Spinal cord (tissue), 9 donors: ENCODE measurements at regions not wholly inside any gene's neighbourhood (a gene's known extent, or its start where the extent isn't known, plus 50 kb on each side); places are given as distances from the start of the nearest gene placed in this dataset.
"Not testable (repeated sequence)": the region's sequence is repeated elsewhere in the genome, so short reads cannot be mapped to it uniquely, and the experiment has no call there.

Source experiments
- DNase-seq, 6 donors: peaks; one replicate each; pipeline versions ENCODE4 v3.0.0 to v3.0.0-alpha.2; 2013 to 2015; ENCODE audit warnings: low spot score in 6 of 6, low read depth in 4 of 6
- H3K27ac ChIP-seq: one replicate; pipeline ENCODE4 v1.5.1; 2013; ENCODE audit warnings: low read depth, low read length, control low read depth
- H3K27me3 ChIP-seq: one replicate; pipeline ENCODE4 v1.6.1; 2013; ENCODE audit warnings: low read length; ENCODE audit not compliant: control insufficient read depth, insufficient read depth
- H3K36me3 ChIP-seq: one replicate; pipeline ENCODE4 v1.6.1; 2013; ENCODE audit warnings: low read length; ENCODE audit not compliant: control insufficient read depth, insufficient read depth
- H3K4me1 ChIP-seq: one replicate; pipeline ENCODE4 v1.6.1; 2013; ENCODE audit warnings: low read length; ENCODE audit not compliant: control insufficient read depth, insufficient read depth
- H3K4me3 ChIP-seq: one replicate; pipeline ENCODE4 v1.5.1; 2013; ENCODE audit warnings: low read depth, low read length, control low read depth
- H3K9me3 ChIP-seq: one replicate; pipeline ENCODE4 v1.6.1; 2013; ENCODE audit warnings: low read length; ENCODE audit not compliant: control insufficient read depth, insufficient read depth
- WGBS: methylation state at CpG from one replicate; pipeline ENCODE4 v1.1.5; 2013; ENCODE audit warnings: missing lambda C conversion rate; ENCODE audit not compliant: insufficient coverage; 5-methylcytosine and 5-hydroxymethylcytosine counted together
- donor health status: healthy.

- not testable (repeated sequence) for H3K9me3 ChIP-seq, H3K27me3 ChIP-seq, H3K27ac ChIP-seq, DNase-seq, H3K36me3 ChIP-seq, H3K4me3 ChIP-seq, H3K4me1 ChIP-seq
- no CpG with 5 or more reads among the region's 5 CpGs for WGBS
Observed at GRCh38 chr4:9063612-9064011, 106.6 kb upstream of the FAM90A26 start.

DNA sequence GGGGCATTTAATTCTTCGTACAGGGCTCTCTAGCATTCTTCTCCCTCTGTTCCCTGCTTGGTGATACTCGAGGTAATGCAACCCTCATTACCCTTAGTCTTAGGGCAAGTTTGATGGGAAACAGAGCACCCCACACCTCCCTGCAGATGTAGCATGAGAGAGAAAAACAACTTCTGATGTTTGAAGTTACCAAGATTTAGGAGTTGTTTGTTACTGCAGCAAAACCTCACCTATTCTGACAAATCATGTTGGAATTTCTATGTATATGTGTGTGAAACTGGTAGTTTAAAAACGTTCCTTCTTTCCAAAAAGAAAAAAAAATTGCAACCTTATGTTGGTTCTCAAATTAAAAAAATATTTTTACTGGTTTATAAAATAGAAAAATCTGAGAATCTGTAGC is 145.3 kb upstream of the FAM90A26 start:
- H3K36me3 ChIP-seq, H3K27me3 ChIP-seq, H3K4me3 ChIP-seq, DNase-seq, H3K4me1 ChIP-seq, H3K27ac ChIP-seq, H3K9me3 ChIP-seq: not testable (repeated sequence)
- no CpG with 5 or more reads among the region's 3 CpGs for WGBS

DNA sequence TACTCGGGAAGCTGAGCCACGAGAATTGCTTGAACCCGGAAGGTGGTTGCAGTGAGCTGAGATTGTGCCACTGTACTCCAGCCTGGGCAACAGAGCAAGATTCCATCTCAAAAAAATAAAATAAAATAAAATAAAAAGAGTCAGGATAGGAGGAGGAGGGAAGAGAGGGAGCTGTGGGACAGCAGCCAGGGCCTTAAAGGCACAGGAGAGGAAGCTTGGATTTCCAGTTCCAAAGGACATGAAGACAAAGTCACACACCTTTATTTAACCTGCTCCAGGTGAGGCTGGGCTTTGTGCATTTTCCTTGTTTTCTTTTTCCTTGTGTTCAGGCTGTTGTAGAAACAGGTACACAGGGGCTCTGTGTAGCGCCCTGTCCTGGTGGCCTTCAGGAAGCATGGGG is 138.2 kb upstream of the HMX1 start:
- H3K36me3 ChIP-seq, H3K27ac ChIP-seq, DNase-seq, H3K4me3 ChIP-seq, H3K4me1 ChIP-seq, H3K27me3 ChIP-seq, H3K9me3 ChIP-seq: not testable (repeated sequence)
- 83% methylated on average over 1 of the region's 4 CpGs for WGBS

DNA sequence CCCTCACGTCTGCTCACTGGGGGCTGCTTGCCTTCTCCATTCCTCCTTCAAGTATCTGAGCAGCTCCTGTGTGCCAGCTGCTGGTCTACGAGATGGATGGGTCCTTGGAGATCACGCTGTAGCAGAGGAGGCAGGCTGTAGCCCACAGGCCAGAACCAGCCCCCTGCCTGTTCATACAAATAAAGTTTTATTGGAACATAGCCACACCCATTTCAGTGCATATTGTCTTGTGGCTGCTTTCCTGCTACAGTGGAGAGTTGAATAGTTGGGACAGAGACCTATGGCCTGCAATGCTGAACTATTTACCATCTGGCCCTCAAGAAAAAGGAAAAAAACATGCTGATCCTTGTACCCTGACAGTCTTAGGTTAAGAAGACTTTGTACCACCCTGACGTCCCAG is 136.8 kb upstream of the HMX1 start:
- H3K27me3 ChIP-seq, H3K4me1 ChIP-seq, DNase-seq, H3K36me3 ChIP-seq, H3K27ac ChIP-seq, H3K4me3 ChIP-seq, H3K9me3 ChIP-seq: not testable (repeated sequence)
- WGBS, result no CpG with 5 or more reads among the region's 4 CpGs

DNA sequence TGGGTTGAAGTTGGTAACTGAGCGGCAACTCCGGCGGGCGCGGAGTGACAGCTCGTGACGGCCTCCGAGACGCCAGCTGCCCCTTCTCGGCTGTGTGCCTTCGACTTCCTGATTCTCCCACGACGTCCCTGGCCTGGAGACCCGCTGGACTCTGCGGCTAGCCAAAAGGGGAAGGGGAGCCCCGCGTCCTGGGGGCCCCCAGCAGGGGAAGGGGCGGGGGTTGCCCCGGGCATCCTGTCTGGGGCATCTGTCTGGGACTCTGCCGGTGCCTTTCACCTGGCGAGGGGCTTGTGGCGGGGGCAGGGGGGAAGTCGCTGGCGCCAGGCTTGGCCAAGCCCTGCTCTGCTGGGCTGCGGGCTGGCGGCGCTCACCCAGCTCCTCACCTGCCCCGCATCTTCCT is 129.5 kb upstream of the HMX1 start:
- not testable (repeated sequence) for H3K4me3 ChIP-seq, H3K9me3 ChIP-seq, H3K36me3 ChIP-seq, H3K4me1 ChIP-seq, H3K27ac ChIP-seq
- H3K27me3 ChIP-seq, result peaks cover 25% of the 10 kb centered on the region
- peak in 1 of 6 donors; percentile 7 for DNase-seq
- under 1% methylated on average over 17 of the region's 28 CpGs for WGBS

DNA sequence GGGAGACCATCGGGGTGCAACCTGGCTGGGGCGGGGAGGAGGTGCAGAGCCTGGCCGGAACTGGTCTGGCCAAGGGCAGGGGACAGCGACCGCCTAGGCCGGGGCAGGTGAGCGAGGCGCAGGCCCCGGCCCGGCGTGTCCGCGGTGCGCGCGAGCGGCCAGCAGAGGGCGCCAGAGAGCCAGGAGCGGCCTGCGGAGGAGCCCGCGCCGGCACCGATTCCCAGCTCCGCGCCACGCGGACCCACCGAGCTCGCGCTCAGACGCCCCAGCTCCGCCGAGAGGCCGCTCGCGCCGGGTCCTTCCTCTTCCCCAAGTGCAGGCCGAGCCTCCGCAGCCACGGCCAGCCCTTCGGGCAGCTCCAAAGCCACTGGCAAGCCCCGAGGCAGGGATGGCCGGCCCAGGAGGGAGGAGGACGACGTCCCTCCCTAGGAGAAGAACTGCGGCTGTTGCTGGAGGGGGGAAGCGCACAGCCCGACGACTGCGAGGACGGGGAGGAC is 128.9 kb upstream of the HMX1 start:
- H3K4me3 ChIP-seq, result not testable (repeated sequence)

GRCh38 chr4:8992981-8993380 is 121.3 kb upstream of the HMX1 start:
- not testable (repeated sequence) for H3K4me3 ChIP-seq, H3K4me1 ChIP-seq, H3K27ac ChIP-seq, H3K36me3 ChIP-seq, H3K27me3 ChIP-seq, H3K9me3 ChIP-seq
- peak in 1 of 6 donors; percentile 6 for DNase-seq
- 76% methylated on average over 15 of the region's 15 CpGs for WGBS

More for the DNA sequence above, 128.9 kb upstream of the HMX1 start:
- not testable (repeated sequence) for H3K4me1 ChIP-seq, H3K9me3 ChIP-seq, H3K36me3 ChIP-seq, H3K27ac ChIP-seq
- 2% methylated on average over 52 of the region's 52 CpGs for WGBS
- peaks cover 25% of the 10 kb centered on the region for H3K27me3 ChIP-seq
- peak; percentile 7 to 79 (median 20) for DNase-seq

DNA sequence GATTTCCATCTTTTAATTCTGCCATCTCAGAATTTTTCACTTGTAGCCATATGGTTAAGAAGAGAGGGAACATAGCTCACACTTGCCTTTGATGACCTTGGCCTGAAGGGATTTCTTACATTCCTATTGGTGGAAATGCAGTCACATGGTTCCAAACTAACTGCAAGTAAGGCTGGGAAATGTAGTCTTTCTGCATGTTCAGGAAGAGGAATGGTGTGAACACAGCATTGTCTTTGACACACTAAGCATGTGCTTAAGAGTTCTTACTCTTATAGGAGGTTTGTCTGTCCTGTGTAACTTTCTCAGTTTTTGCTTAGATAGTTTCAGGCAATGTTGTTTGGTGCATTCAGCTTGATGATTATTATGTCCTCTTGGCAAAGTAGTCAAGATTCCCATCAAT is 119.8 kb upstream of the HMX1 start:
- not testable (repeated sequence) for DNase-seq, H3K27ac ChIP-seq, H3K27me3 ChIP-seq

DNA sequence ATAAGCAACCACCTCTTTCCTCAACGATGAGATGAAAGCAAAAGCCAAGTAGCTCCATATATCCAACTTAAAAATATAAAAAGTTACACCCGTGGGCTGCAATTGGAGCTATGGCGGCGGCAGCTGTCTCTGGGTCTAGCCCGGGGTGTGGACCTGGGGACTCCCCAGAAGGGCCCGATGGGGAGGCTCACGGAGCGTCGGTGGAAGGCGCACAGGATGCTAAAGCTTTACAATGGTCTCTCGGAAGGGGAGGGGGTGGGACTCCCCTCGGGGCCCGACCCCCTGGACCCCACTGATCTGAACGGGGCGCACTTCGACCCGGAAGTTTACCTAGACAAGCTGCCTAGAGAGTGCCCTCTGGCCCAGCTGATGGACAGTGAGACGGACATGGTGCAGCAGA is 118.7 kb upstream of the HMX1 start:
- not testable (repeated sequence) for H3K4me1 ChIP-seq, H3K4me3 ChIP-seq, DNase-seq, H3K9me3 ChIP-seq, H3K27ac ChIP-seq, H3K27me3 ChIP-seq, H3K36me3 ChIP-seq
- 100% methylated on average over 7 of the region's 18 CpGs for WGBS

More for the DNA sequence above, 119.8 kb upstream of the HMX1 start:
- not testable (repeated sequence) for H3K9me3 ChIP-seq, H3K4me3 ChIP-seq, H3K4me1 ChIP-seq, H3K36me3 ChIP-seq

GRCh38 chr4:8985786-8986185 is 114.1 kb upstream of the HMX1 start:
- 92% methylated on average over 15 of the region's 15 CpGs for WGBS
- DNase-seq, H3K4me1 ChIP-seq, H3K36me3 ChIP-seq, H3K27me3 ChIP-seq, H3K9me3 ChIP-seq, H3K27ac ChIP-seq, H3K4me3 ChIP-seq: not testable (repeated sequence)
